HG02885 (cell line): ENCODE measurements at regions not wholly inside any gene's neighbourhood (a gene's known extent, or its start where the extent isn't known, plus 50 kb on each side); places are given as distances from the start of the nearest gene placed in this dataset.
"Not testable (repeated sequence)": the region's sequence is repeated elsewhere in the genome, so short reads cannot be mapped to it uniquely, and the experiment has no call there.

Experiments used
- ATAC-seq: cut with Tn5 transposase; IDR thresholded peaks from one replicate; pipeline ENCODE4 v1.9.1; 2021; ENCODE audit warnings: mild to moderate bottlenecking; ENCODE audit not compliant: unreplicated experiment, poor library complexity

GRCh38 chrX:2574271-2574670, 73.5 kb upstream of the DHRSX start:
- ATAC-seq = no peak

- no peak for ATAC-seq
These were observed 72.0 kb upstream of the DHRSX start for GRCh38 chrX:2572740-2573139.

- no peak for ATAC-seq
These were observed 67.3 kb upstream of the DHRSX start for GRCh38 chrX:2568125-2568524.

GRCh38 chrX:2566055-2566454, 65.3 kb upstream of the DHRSX start:
- no peak for ATAC-seq

GRCh38 chrX:2561456-2561855, 60.7 kb upstream of the DHRSX start:
- no peak for ATAC-seq

GRCh38 chrX:2559124-2559523, 58.3 kb upstream of the DHRSX start:
- ATAC-seq = no peak

- no peak for ATAC-seq
These were observed 54.1 kb upstream of the DHRSX start for GRCh38 chrX:2554891-2555290.

- not testable (repeated sequence) for ATAC-seq
These were observed 53.3 kb upstream of the DHRSX start for GRCh38 chrX:2554066-2554465.

GRCh38 chrX:2552621-2553201, 51.9 kb upstream of the DHRSX start:
- no peak for ATAC-seq

- no peak for ATAC-seq
These were observed 49.7 kb upstream of the DHRSX start for GRCh38 chrX:2550328-2551020.
